LNCaP clone FGC (cell line): ENCODE measurements at regions not wholly inside any gene's neighbourhood (a gene's known extent, or its start where the extent isn't known, plus 50 kb on each side); places are given as distances from the start of the nearest gene placed in this dataset.
"Not testable (repeated sequence)": the region's sequence is repeated elsewhere in the genome, so short reads cannot be mapped to it uniquely, and the experiment has no call there.

Experiments
- DNase-seq: peaks from one replicate; pipeline ENCODE4 v3.0.0-alpha.2; 2011; ENCODE audit warnings: low read depth
- H3K4me3 ChIP-seq: 2 replicates; pipeline ENCODE4 v1.5.1; 2011; ENCODE audit warnings: mild to moderate bottlenecking, low read depth, low read length, control low read depth
- CTCF ChIP-seq: IDR thresholded peaks from 2 replicates; pipeline ENCODE4 v1.5.1; 2012; ENCODE audit warnings: mild to moderate bottlenecking; ENCODE audit not compliant: control insufficient read depth, insufficient read depth; ENCODE audit errors: extremely low read depth

- DNase-seq, result no peak
- TF ChIP-seq CTCF, result no peak
- H3K4me3 ChIP-seq, result no peak overlapping the region
Measured at GRCh38 chr18:39455285-39455684, 1889.7 kb upstream of the CELF4 start.

GRCh38 chr18:39454866-39455265 lies 1889.3 kb upstream of the CELF4 start:
- DNase-seq, result no peak
- H3K4me3 ChIP-seq, result no peak overlapping the region
- TF ChIP-seq CTCF, result no peak

- TF ChIP-seq CTCF, result no peak
- DNase-seq, result no peak
- no peak overlapping the region; the same call in 1 of the 2 replicates for H3K4me3 ChIP-seq
Measured at GRCh38 chr18:39453882-39454281, 1888.3 kb upstream of the CELF4 start.

GRCh38 chr18:39453356-39453755 lies 1887.8 kb upstream of the CELF4 start:
- no peak for TF ChIP-seq CTCF
- no peak overlapping the region for H3K4me3 ChIP-seq
- no peak for DNase-seq

GRCh38 chr18:39450958-39451357 lies 1885.4 kb upstream of the CELF4 start:
- no peak for TF ChIP-seq CTCF
- H3K4me3 ChIP-seq, result no peak overlapping the region
- no peak for DNase-seq

- DNase-seq, result no peak
- no peak overlapping the region for H3K4me3 ChIP-seq
- TF ChIP-seq CTCF, result no peak
Measured at GRCh38 chr18:39449566-39449965, 1884.0 kb upstream of the CELF4 start.

- TF ChIP-seq CTCF, result no peak
Measured at GRCh38 chr18:39448942-39449341, 1883.3 kb upstream of the CELF4 start.

GRCh38 chr18:39444957-39445356 lies 1879.4 kb upstream of the CELF4 start:
- DNase-seq, H3K4me3 ChIP-seq: not testable (repeated sequence)

More at GRCh38 chr18:39448942-39449341, 1883.3 kb upstream of the CELF4 start:
- no peak overlapping the region for H3K4me3 ChIP-seq
- DNase-seq, result no peak
